ENCODE measurements at regions not wholly inside any gene's neighbourhood (a gene's known extent, or its start where the extent isn't known, plus 50 kb on each side); places are given as distances from the start of the nearest gene placed in this dataset.
"Not testable (repeated sequence)": the region's sequence is repeated elsewhere in the genome, so short reads cannot be mapped to it uniquely, and the experiment has no call there.

DNA sequence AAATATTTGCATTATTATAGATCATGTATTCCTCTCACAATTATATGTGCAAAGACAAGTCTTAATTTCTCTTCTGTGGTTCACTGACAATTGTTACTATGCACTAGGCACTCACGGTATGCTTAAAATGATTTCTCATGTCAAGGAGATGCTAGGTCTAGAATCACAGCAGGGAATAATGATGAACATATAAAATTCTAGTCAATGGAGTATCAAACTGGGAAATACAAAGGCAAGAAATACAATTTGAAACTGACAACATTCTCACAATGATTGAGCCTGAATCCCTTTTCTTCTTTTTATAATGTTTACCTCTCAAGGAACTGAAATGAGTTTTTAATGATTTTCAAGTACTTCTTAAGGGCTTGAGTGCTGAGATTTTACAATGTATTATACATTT lies 302.3 kb upstream of the GRAMD2B start:
- no peak overlapping the region for H3K4me3 ChIP-seq (ENCODE audit: insufficient read depth, low read depth, low read length)
- WGBS, 2 experiments = 96 to 100% methylated on average over 1 of the region's 1 CpG
- no peaks in the 10 kb centered on the region for H3K9me3 ChIP-seq (ENCODE audit: control insufficient read depth, low read length)
- H3K27ac ChIP-seq (ENCODE audit: insufficient read depth, low read depth, low read length, poor library complexity, severe bottlenecking) = no peak overlapping the region
- H3K4me1 ChIP-seq (ENCODE audit: control insufficient read depth, insufficient read depth, low read length) = peaks cover 7% of the 10 kb centered on the region
- no peaks in the 10 kb centered on the region for H3K27me3 ChIP-seq (ENCODE audit: control insufficient read depth, insufficient read depth, low read length, poor library complexity, severe bottlenecking)
- H3K36me3 ChIP-seq (ENCODE audit: control insufficient read depth, insufficient read depth, low read length) = no peaks in the 10 kb centered on the region

GRCh38 chr5:126122942-126123341 lies 300.3 kb upstream of the GRAMD2B start:
- H3K27me3 ChIP-seq (ENCODE audit: control insufficient read depth, insufficient read depth, low read length, poor library complexity, severe bottlenecking) = no peaks in the 10 kb centered on the region
- H3K36me3 ChIP-seq (ENCODE audit: control insufficient read depth, insufficient read depth, low read length) = no peaks in the 10 kb centered on the region
- WGBS, 2 experiments = 53 to 58% methylated on average over 4 of the region's 4 CpGs
- no peak overlapping the region for H3K27ac ChIP-seq (ENCODE audit: insufficient read depth, low read depth, low read length, poor library complexity, severe bottlenecking)
- no peaks in the 10 kb centered on the region for H3K9me3 ChIP-seq (ENCODE audit: control insufficient read depth, low read length)
- peaks cover 7% of the 10 kb centered on the region for H3K4me1 ChIP-seq (ENCODE audit: control insufficient read depth, insufficient read depth, low read length)
- no peak overlapping the region for H3K4me3 ChIP-seq (ENCODE audit: insufficient read depth, low read depth, low read length)

DNA sequence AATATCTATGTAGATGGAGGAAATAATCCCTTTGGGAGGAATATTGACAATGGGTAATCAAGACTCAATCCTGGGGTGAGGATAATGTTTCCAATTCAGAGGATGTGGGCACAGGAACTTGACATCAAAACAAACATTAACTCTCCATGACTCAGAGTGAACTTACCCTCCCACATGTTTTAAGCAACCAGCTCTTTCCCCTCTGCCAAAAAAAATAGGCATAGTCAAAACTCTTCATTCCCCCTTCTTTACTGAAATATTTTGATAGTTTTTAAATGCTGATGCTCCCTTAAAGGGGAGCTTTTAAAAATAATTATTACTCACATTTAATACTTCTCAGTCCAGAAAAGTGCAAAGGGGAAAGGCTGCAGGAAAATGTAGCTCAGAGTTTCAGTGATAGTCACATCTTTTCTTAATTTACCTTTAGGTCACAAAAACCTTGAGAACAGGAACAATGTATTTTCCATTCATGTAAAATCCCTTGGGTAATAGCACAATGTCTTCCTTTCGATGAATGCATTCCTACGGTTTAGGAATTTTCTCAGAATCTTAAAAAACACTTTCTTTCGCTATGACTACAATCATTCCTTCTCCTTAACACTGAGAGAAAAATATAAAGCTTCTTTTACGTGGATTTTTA lies 298.4 kb upstream of the GRAMD2B start:
- H3K9me3 ChIP-seq (ENCODE audit: control insufficient read depth, low read length) = no peaks in the 10 kb centered on the region
- H3K27ac ChIP-seq (ENCODE audit: insufficient read depth, low read depth, low read length, poor library complexity, severe bottlenecking) = no peak overlapping the region
- peaks cover 7% of the 10 kb centered on the region for H3K4me1 ChIP-seq (ENCODE audit: control insufficient read depth, insufficient read depth, low read length)
- H3K4me3 ChIP-seq (ENCODE audit: insufficient read depth, low read depth, low read length) = no peak overlapping the region
- H3K36me3 ChIP-seq (ENCODE audit: control insufficient read depth, insufficient read depth, low read length) = no peaks in the 10 kb centered on the region
- 66 to 78% methylated on average over 2 to 3 of the region's 4 CpGs for WGBS, 2 experiments
- no peaks in the 10 kb centered on the region for H3K27me3 ChIP-seq (ENCODE audit: control insufficient read depth, insufficient read depth, low read length, poor library complexity, severe bottlenecking)

- no peak overlapping the region for H3K4me3 ChIP-seq (ENCODE audit: insufficient read depth, low read depth, low read length)
- no peak overlapping the region for H3K27ac ChIP-seq (ENCODE audit: insufficient read depth, low read depth, low read length, poor library complexity, severe bottlenecking)
- no peaks in the 10 kb centered on the region for H3K9me3 ChIP-seq (ENCODE audit: control insufficient read depth, low read length)
- no peaks in the 10 kb centered on the region for H3K27me3 ChIP-seq (ENCODE audit: control insufficient read depth, insufficient read depth, low read length, poor library complexity, severe bottlenecking)
- peaks cover 7% of the 10 kb centered on the region for H3K4me1 ChIP-seq (ENCODE audit: control insufficient read depth, insufficient read depth, low read length)
- whole genome bisulfite sequencing, 2 experiments = 81 to 89% methylated on average over 1 of the region's 2 CpGs
- H3K36me3 ChIP-seq (ENCODE audit: control insufficient read depth, insufficient read depth, low read length) = no peaks in the 10 kb centered on the region
These were observed 297.8 kb upstream of the GRAMD2B start for GRCh38 chr5:126125407-126125806.

GRCh38 chr5:126126574-126126973 lies 296.6 kb upstream of the GRAMD2B start:
- H3K4me3 ChIP-seq (ENCODE audit: insufficient read depth, low read depth, low read length) = no peak overlapping the region
- WGBS, 2 experiments = 95% methylated on average over 3 to 4 of the region's 4 CpGs
- H3K27ac ChIP-seq (ENCODE audit: insufficient read depth, low read depth, low read length, poor library complexity, severe bottlenecking) = no peak overlapping the region
- H3K9me3 ChIP-seq (ENCODE audit: control insufficient read depth, low read length) = no peaks in the 10 kb centered on the region
- no peaks in the 10 kb centered on the region for H3K36me3 ChIP-seq (ENCODE audit: control insufficient read depth, insufficient read depth, low read length)
- H3K4me1 ChIP-seq (ENCODE audit: control insufficient read depth, insufficient read depth, low read length) = peaks cover 7% of the 10 kb centered on the region
- H3K27me3 ChIP-seq (ENCODE audit: control insufficient read depth, insufficient read depth, low read length, poor library complexity, severe bottlenecking) = no peaks in the 10 kb centered on the region

DNA sequence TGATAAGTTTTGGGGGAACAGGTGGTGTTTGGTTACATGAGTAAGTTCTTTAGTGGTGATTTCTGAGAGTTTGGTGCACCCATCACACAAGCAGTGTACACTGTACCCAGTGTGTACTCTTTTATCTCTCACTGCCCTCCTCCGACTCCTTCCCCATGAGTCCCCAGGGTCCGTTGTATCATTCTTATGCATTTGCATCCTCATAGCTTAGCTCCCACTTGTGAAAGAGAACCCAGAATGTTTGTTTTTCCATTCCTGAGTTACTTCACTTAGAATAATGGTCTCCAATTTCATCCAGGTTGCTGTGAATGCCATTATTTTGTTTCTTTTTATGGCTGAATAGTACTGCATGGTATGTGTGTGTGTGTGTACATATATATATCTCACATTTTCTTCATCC lies 295.8 kb upstream of the GRAMD2B start:
- 75 to 81% methylated on average over 2 of the region's 2 CpGs for WGBS, 2 experiments
- not testable (repeated sequence) for H3K4me1 ChIP-seq (ENCODE audit: control insufficient read depth, insufficient read depth, low read length); H3K27ac ChIP-seq (ENCODE audit: insufficient read depth, low read depth, low read length, poor library complexity, severe bottlenecking); H3K4me3 ChIP-seq (ENCODE audit: insufficient read depth, low read depth, low read length); H3K36me3 ChIP-seq (ENCODE audit: control insufficient read depth, insufficient read depth, low read length); H3K27me3 ChIP-seq (ENCODE audit: control insufficient read depth, insufficient read depth, low read length, poor library complexity, severe bottlenecking); H3K9me3 ChIP-seq (ENCODE audit: control insufficient read depth, low read length)

DNA sequence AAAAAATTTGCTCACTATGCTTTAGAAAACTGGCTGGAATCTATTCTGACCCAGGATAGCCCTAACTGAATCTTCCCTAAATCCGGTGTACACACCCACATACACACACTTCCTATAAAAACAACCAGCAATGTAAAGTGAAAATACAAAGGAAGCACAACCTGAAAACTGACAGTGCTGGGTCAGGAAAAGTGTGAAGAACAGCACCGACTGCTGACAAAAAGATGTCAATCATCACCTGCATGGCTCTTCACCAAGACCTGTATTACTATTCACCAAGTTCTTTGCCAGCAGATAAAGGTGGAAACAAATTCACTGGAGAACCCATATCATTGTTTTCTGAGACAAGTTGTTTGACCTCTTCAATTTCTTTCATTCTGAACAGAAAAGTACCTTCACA lies 293.8 kb upstream of the GRAMD2B start:
- H3K4me1 ChIP-seq (ENCODE audit: control insufficient read depth, insufficient read depth, low read length) = peaks cover 7% of the 10 kb centered on the region
- no peaks in the 10 kb centered on the region for H3K27me3 ChIP-seq (ENCODE audit: control insufficient read depth, insufficient read depth, low read length, poor library complexity, severe bottlenecking)
- no peak overlapping the region for H3K4me3 ChIP-seq (ENCODE audit: insufficient read depth, low read depth, low read length)
- H3K27ac ChIP-seq (ENCODE audit: insufficient read depth, low read depth, low read length, poor library complexity, severe bottlenecking) = no peak overlapping the region
- WGBS, 2 experiments = 86 to 88% methylated on average over 2 of the region's 2 CpGs
- H3K36me3 ChIP-seq (ENCODE audit: control insufficient read depth, insufficient read depth, low read length) = no peaks in the 10 kb centered on the region
- H3K9me3 ChIP-seq (ENCODE audit: control insufficient read depth, low read length) = no peaks in the 10 kb centered on the region

DNA sequence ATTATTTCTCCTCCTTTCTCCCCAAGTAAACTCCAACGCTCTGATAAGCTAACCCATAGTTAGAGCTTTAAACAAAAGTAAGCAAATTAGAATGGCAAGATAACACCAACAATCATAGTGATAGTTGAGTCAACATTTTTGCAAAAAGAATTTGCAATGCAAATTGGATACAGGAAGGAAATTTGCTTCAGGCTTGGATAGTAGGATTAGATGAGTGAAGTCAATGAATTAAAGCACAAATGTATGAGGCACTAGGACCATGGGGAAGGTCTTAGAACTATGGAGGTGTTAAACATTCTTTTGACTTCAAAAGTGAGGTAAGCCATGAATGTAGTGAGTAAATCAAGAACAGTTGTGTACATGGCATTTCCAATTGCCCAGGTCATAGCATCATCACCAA lies 289.8 kb upstream of the GRAMD2B start:
- no peak overlapping the region for H3K27ac ChIP-seq (ENCODE audit: insufficient read depth, low read depth, low read length, poor library complexity, severe bottlenecking)
- no peaks in the 10 kb centered on the region for H3K9me3 ChIP-seq (ENCODE audit: control insufficient read depth, low read length)
- H3K4me3 ChIP-seq (ENCODE audit: insufficient read depth, low read depth, low read length) = no peak overlapping the region
- no peaks in the 10 kb centered on the region for H3K36me3 ChIP-seq (ENCODE audit: control insufficient read depth, insufficient read depth, low read length)
- H3K4me1 ChIP-seq (ENCODE audit: control insufficient read depth, insufficient read depth, low read length) = no peaks in the 10 kb centered on the region
- no peaks in the 10 kb centered on the region for H3K27me3 ChIP-seq (ENCODE audit: control insufficient read depth, insufficient read depth, low read length, poor library complexity, severe bottlenecking)
- WGBS, 2 experiments = 95 to 100% methylated on average over 1 of the region's 1 CpG

- H3K27ac ChIP-seq (ENCODE audit: insufficient read depth, low read depth, low read length, poor library complexity, severe bottlenecking) = no peak overlapping the region
These were observed 285.3 kb upstream of the GRAMD2B start for GRCh38 chr5:126137891-126138280.

GRCh38 chr5:126138281-126138931 lies 284.8 kb upstream of the GRAMD2B start:
- H3K4me3 ChIP-seq (ENCODE audit: insufficient read depth, low read depth, low read length) = no peak overlapping the region

More at GRCh38 chr5:126137891-126138280, 285.3 kb upstream of the GRAMD2B start:
- Histone ChIP-seq H3K27me3 (ENCODE audit: control insufficient read depth, insufficient read depth, low read length, poor library complexity, severe bottlenecking) (no peaks in the 10 kb centered on the region), H3K4me1 (ENCODE audit: control insufficient read depth, insufficient read depth, low read length) (no peaks in the 10 kb centered on the region), H3K36me3 (ENCODE audit: control insufficient read depth, insufficient read depth, low read length) (no peaks in the 10 kb centered on the region), H3K4me3 (ENCODE audit: insufficient read depth, low read depth, low read length) (no peak overlapping the region), H3K9me3 (ENCODE audit: control insufficient read depth, low read length) (no peaks in the 10 kb centered on the region)
- WGBS, 2 experiments = 79 to 88% methylated on average over 2 of the region's 2 CpGs

More at GRCh38 chr5:126138281-126138931, 284.8 kb upstream of the GRAMD2B start:
- Histone ChIP-seq H3K27me3 (ENCODE audit: control insufficient read depth, insufficient read depth, low read length, poor library complexity, severe bottlenecking) (no peaks in the 10 kb centered on the region), H3K27ac (ENCODE audit: insufficient read depth, low read depth, low read length, poor library complexity, severe bottlenecking) (no peak overlapping the region), H3K36me3 (ENCODE audit: control insufficient read depth, insufficient read depth, low read length) (no peaks in the 10 kb centered on the region), H3K9me3 (ENCODE audit: control insufficient read depth, low read length) (no peaks in the 10 kb centered on the region), H3K4me1 (ENCODE audit: control insufficient read depth, insufficient read depth, low read length) (no peaks in the 10 kb centered on the region)
- WGBS, 2 experiments = 60 to 63% methylated on average over 3 of the region's 3 CpGs

All from ectodermal cell (in vitro differentiated cells).